Neural cell (in vitro differentiated cells): ENCODE measurements at regions not wholly inside any gene's neighbourhood (a gene's known extent, or its start where the extent isn't known, plus 50 kb on each side); places are given as distances from the start of the nearest gene placed in this dataset.

Experiments
- H2AFZ ChIP-seq: fragments of 200-600, 300-800 bp; sonication (generic), shearing (Covaris generic); 2 replicates; pipeline ENCODE4 v1.6.0; 2014; ENCODE audit warnings: low read depth, mild to moderate bottlenecking, antibody characterized with exemption, low read length, moderate library complexity
- H3F3A ChIP-seq: fragments of 200-600 bp; shearing (Covaris generic); 2 replicates; pipeline ENCODE4 v1.6.1; 2016; ENCODE audit warnings: mild to moderate bottlenecking, moderate library complexity, mixed read lengths, antibody characterized with exemption, low read length; ENCODE audit not compliant: insufficient read depth, poor library complexity, severe bottlenecking
- H3K27ac ChIP-seq: fragments of 200-600, 300-800 bp; sonication (generic), shearing (Covaris generic); 2 replicates; pipeline ENCODE4 v1.5.1; 2014; ENCODE audit warnings: mild to moderate bottlenecking, low read length, moderate library complexity
- H3K27me3 ChIP-seq: fragments of 300-800, 200-600 bp; sonication (generic), shearing (Covaris generic); 2 replicates; pipeline ENCODE4 v1.6.0; 2014; ENCODE audit warnings: mild to moderate bottlenecking, low read depth, low read length, moderate library complexity; ENCODE audit not compliant: insufficient read depth
- H3K36me3 ChIP-seq: fragments of 300-800, 200-600 bp; sonication (generic), shearing (Covaris generic); 2 replicates; pipeline ENCODE4 v1.5.1; 2014; ENCODE audit warnings: mild to moderate bottlenecking, antibody characterized with exemption, low read length, moderate library complexity; ENCODE audit not compliant: insufficient read depth
- H3K4me2 ChIP-seq: fragments of 300-800, 200-600 bp; sonication (generic), shearing (Covaris generic); 2 replicates; pipeline ENCODE4 v1.6.0; 2014; ENCODE audit warnings: mild to moderate bottlenecking, low read length
- H3K4me3 ChIP-seq: fragments of 300-800, 200-600 bp; sonication (generic), shearing (Covaris generic); 2 replicates; pipeline ENCODE4 v1.5.1; 2014; ENCODE audit warnings: mild to moderate bottlenecking, low read length, moderate library complexity
- H3K79me2 ChIP-seq: fragments of 200-600 bp; shearing (Covaris generic); replicated peaks from 2 replicates; pipeline ENCODE4 v1.6.0; 2014; ENCODE audit warnings: mild to moderate bottlenecking, low read length, moderate library complexity; ENCODE audit not compliant: insufficient read depth
- H3K9ac ChIP-seq: fragments of 300-800, 200-600 bp; sonication (generic), shearing (Covaris generic); 2 replicates; pipeline ENCODE4 v1.6.1; 2016; ENCODE audit warnings: mild to moderate bottlenecking, low read length, mixed read lengths
- H3K9me2 ChIP-seq: fragments of 200-600 bp; shearing (Covaris generic); 2 replicates; pipeline ENCODE4 v1.6.1; 2016; ENCODE audit warnings: mild to moderate bottlenecking, low read length, mixed read lengths; ENCODE audit not compliant: insufficient read depth
- H3K9me3 ChIP-seq: fragments of 200-600, 300-800 bp; sonication (generic), shearing (Covaris generic); 2 replicates; pipeline ENCODE4 v1.6.1; 2016; ENCODE audit warnings: mild to moderate bottlenecking, mixed run types, low read length, moderate library complexity, mixed read lengths
- H4K20me1 ChIP-seq: fragments of 200-600 bp; shearing (Covaris generic); 2 replicates; pipeline ENCODE4 v1.6.1; 2016; ENCODE audit warnings: mild to moderate bottlenecking, mixed run types; ENCODE audit not compliant: insufficient read depth
- CTCF ChIP-seq: fragments of 450-650 bp; IDR thresholded peaks from 2 replicates; pipeline ENCODE4 v1.5.1; 2014; ENCODE audit warnings: antibody characterized with exemption, mild to moderate bottlenecking, moderate library complexity; ENCODE audit not compliant: poor library complexity, severe bottlenecking
- EP300 ChIP-seq: fragments of 450-650 bp; conservative IDR thresholded peaks from 2 replicates; pipeline ENCODE4 v1.6.1; 2014; ENCODE audit warnings: antibody characterized with exemption, mild to moderate bottlenecking, moderate library complexity; ENCODE audit not compliant: poor library complexity, severe bottlenecking
- EZH2 ChIP-seq: fragments of 200-600, 300-800 bp; shearing (Covaris generic), sonication (generic); IDR thresholded peaks from 2 replicates; pipeline ENCODE4 v1.6.1; 2014; ENCODE audit warnings: antibody characterized with exemption, low read length, borderline replicate concordance, mild to moderate bottlenecking; ENCODE audit not compliant: insufficient read depth, poor library complexity, severe bottlenecking
- MXI1 ChIP-seq: fragments of 450-650 bp; conservative IDR thresholded peaks from 2 replicates; pipeline ENCODE4 v1.6.1; 2014; ENCODE audit warnings: antibody characterized with exemption, mild to moderate bottlenecking; ENCODE audit not compliant: poor library complexity, severe bottlenecking
- POLR2AphosphoS5 ChIP-seq: IDR thresholded peaks from 2 replicates; pipeline ENCODE4 v1.6.1; 2012
- RAD21 ChIP-seq: fragments of 450-650 bp; conservative IDR thresholded peaks from 2 replicates; pipeline ENCODE4 v1.6.1; 2014; ENCODE audit warnings: antibody characterized with exemption, mild to moderate bottlenecking, moderate library complexity
- SMC3 ChIP-seq: fragments of 450-650 bp; conservative IDR thresholded peaks from 2 replicates; pipeline ENCODE4 v1.6.1; 2014; ENCODE audit warnings: antibody characterized with exemption, mild to moderate bottlenecking, moderate library complexity; ENCODE audit not compliant: poor library complexity
- TAF1 ChIP-seq: IDR thresholded peaks from 2 replicates; pipeline ENCODE4 v1.6.1; 2012; ENCODE audit warnings: low read depth
- TF ChIP-seq, protein P1 (sequence below): IDR thresholded peaks from 2 replicates; pipeline ENCODE4 v1.6.1; 2012; ENCODE audit warnings: borderline replicate concordance

DNA sequence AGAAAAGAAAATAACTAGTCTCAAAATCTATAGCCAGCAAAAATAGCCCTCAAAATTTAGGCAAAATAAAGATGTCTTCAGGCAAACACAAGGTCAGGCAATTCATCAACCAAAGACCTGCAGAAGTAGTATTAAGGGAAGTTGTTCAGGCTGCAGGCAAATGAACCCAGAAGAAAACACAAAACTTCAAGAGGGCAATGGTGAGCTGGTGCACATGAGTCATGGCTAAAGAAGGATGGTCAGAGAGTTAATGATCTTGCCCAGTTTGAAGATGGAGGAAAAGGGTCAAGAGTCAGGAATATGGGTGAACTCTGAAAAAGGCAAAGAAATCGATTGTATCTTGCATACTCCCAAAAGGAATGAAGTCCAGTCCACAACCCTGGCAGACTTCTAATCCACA is 83.1 kb upstream of the FAT4 start:
- Histone ChIP-seq H4K20me1 (no peaks in the 10 kb centered on the region), H3K9me3 (no peaks in the 10 kb centered on the region), H3K9ac (no peak overlapping the region), H3K4me2 (no peak overlapping the region), H3K27me3 (no peaks in the 10 kb centered on the region), H3F3A (no peaks in the 10 kb centered on the region), H3K27ac (no peak overlapping the region), H3K9me2 (no peaks in the 10 kb centered on the region), H3K79me2 (no peaks in the 10 kb centered on the region), H3K4me3 (no peak overlapping the region), H2AFZ (no peak overlapping the region), H3K36me3 (no peaks in the 10 kb centered on the region)
- TF ChIP-seq TAF1 (no peak), POLR2AphosphoS5 (no peak), MXI1 (no peak), EP300 (no peak), EZH2 (no peak), RAD21 (no peak), CTCF (no peak), SMC3 (no peak)
- TF ChIP-seq, protein P1, sequence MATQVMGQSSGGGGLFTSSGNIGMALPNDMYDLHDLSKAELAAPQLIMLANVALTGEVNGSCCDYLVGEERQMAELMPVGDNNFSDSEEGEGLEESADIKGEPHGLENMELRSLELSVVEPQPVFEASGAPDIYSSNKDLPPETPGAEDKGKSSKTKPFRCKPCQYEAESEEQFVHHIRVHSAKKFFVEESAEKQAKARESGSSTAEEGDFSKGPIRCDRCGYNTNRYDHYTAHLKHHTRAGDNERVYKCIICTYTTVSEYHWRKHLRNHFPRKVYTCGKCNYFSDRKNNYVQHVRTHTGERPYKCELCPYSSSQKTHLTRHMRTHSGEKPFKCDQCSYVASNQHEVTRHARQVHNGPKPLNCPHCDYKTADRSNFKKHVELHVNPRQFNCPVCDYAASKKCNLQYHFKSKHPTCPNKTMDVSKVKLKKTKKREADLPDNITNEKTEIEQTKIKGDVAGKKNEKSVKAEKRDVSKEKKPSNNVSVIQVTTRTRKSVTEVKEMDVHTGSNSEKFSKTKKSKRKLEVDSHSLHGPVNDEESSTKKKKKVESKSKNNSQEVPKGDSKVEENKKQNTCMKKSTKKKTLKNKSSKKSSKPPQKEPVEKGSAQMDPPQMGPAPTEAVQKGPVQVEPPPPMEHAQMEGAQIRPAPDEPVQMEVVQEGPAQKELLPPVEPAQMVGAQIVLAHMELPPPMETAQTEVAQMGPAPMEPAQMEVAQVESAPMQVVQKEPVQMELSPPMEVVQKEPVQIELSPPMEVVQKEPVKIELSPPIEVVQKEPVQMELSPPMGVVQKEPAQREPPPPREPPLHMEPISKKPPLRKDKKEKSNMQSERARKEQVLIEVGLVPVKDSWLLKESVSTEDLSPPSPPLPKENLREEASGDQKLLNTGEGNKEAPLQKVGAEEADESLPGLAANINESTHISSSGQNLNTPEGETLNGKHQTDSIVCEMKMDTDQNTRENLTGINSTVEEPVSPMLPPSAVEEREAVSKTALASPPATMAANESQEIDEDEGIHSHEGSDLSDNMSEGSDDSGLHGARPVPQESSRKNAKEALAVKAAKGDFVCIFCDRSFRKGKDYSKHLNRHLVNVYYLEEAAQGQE: no peak

- Histone ChIP-seq H3K4me3 (no peak overlapping the region), H3K9ac (no peak overlapping the region), H3K4me2 (no peak overlapping the region), H3K9me2 (no peaks in the 10 kb centered on the region), H3K27me3 (no peaks in the 10 kb centered on the region), H3K27ac (no peak overlapping the region), H4K20me1 (no peaks in the 10 kb centered on the region), H3F3A (no peaks in the 10 kb centered on the region), H3K9me3 (no peaks in the 10 kb centered on the region), H3K79me2 (no peaks in the 10 kb centered on the region), H3K36me3 (no peaks in the 10 kb centered on the region), H2AFZ (no peak overlapping the region)
- TF ChIP-seq TAF1 (no peak), CTCF (no peak), POLR2AphosphoS5 (no peak), MXI1 (no peak), RAD21 (no peak), SMC3 (no peak), EZH2 (no peak)
- TF ChIP-seq, protein P1: no peak
These were observed 85.1 kb upstream of the FAT4 start for GRCh38 chr4:125229596-125230058.
